ENCODE measurements at regions not wholly inside any gene's neighbourhood (a gene's known extent, or its start where the extent isn't known, plus 50 kb on each side); places are given as distances from the start of the nearest gene placed in this dataset.

DNA sequence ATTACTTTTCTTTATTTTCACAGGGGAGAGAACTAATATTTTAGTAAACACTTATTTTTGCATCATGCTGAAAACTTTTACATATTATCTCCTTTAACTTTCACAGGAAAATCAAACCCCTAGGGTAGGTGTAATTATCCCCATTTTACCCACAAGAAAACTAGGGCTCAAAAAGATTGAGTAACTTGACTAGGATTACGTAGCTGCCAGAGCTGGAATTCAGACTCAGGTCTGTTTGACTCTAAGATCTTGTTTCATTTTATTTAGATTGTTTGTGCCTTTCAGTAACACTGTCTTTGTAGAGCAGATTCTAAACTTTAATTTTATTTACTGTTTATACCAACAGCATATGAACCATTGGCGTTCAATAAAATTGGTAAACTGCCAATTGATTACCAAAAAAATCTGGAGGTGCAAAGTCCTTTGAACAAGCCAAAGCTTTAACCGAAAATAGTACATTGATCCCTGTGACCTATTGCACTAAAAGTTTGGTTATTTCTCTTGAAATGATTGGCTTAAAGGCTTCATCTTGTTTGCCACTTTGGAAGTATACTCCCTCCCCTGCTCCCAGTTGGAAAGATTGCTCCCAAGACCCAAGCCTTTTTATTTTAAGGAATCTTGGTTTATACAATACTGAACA, 71.0 kb upstream of the WDR26 start:
- DNase-seq (ENCODE audit: low spot score): no peak

DNA sequence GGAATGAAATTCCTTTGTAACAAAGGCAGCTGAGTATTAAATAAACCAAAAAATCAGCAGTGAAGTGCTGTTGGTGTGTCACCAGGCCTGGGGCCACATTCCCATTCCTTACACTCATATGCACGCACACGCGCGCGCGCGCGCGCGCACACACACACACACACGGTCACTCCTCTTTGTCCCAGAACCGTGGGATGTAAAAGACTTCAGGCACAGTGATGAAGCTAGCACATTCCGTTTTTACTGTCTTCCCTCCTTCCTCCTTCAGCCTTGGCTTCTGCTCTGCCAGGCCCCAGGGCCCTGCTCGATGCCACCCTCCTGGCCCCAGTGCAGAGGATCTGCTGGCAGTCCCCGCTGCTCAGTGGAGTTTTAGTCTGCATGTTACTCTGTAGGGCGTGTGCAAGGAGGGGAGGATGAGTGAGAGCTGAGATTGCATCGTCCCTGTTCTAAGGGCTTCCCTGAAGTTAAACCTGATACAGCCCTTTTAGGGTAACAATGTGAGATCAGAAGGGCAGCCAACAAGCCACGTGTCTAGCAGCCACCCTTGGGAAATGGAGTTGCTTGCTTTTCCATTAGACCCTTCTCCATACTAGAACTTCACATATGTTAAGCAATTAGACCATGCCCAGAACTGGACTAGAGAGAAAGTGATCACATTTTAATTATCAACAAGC, 71.7 kb upstream of the WDR26 start:
- no peak for DNase-seq (ENCODE audit: low spot score)

DNA sequence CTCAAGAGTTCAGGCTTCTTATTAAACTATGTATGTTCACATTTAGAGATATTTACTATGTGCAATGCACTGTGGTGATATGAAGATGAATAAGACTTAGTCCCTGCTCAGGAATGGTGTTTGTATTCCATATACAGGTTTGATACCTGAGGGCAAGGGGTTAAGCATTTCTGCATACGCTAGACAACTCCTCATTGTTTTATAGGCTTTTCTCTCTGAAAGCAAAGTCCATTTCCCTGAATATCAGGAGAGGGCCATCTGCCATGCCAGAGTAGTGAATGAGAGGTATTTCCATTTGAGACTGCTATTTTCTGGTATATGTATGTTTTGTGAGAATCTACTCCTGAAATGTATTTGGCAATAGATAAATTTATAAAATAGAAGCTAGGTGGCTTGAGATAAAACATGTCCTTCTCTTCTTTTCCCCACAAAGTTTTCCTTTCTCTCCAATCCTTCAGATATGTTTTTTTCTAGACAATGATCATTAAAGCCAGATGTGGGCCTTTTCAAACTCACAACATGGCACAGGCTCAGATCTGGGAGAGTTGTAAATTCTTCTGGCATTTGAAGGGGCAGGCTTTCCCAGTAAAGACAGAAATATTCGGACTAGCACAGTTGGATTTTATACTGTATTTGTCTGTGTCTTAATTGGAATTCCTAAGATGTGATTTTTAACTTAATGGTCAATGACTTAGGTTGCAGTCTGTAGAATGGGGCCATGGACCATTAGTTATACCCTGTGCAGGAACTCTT, 73.3 kb upstream of the WDR26 start:
- DNase-seq (ENCODE audit: low spot score): no peak

DNA sequence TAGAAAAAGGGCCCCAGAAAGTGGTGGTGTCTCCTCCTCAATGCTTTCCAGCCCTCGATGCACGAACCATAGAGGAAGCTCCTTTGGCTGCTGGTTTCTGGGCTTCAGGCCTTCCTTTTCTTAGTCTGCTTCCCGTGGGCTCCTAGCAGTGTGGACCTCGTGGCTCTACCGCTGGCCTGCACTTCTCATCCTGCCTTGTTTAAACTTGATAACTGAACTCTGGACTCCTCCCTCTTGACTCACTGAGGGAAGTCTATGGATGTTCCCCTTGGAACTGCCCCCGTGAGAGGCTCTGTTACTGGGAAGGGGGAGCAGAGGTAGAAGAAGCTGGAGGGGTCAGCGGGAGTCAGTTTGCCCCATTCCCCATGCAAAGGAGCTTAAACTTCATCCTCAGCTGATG, 75.3 kb upstream of the WDR26 start:
- no peak for DNase-seq (ENCODE audit: low spot score)

DNA sequence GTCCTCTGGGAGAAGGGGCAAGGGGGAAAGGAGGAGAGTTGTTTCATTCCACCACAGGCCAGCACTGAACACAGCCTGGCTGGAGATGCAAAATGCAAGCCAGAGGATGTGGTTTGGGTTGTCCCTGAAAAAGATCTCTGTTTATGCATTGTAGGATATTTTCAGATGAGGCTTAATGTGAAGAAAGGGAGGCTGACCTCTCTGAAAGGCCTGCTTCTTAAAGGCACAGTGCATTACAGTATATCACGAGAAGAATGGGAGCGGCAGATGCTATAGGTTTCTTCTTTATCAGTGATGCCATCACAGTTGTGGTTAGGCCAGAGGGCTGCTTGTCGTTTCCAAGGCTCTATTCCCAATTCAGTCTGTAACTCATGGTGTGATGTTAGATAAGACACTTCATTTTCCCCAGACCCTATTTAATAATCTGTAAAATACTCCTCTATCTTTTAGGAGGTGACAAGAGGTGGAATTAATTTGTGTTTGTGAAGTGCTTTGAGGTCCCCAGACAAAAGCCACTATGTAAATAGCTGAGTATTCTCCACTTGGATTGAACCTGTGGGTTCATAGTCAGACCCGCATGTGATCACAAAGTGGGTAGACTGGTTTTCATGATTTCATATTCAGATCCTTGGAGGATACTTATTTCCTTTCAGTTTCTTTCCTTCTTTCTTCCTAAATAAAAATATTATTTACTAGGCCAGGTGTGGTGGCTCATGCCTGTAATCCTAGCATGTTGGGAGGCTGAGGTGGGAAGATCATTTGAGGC, 76.5 kb upstream of the WDR26 start:
- DNase-seq (ENCODE audit: low spot score): no peak

DNA sequence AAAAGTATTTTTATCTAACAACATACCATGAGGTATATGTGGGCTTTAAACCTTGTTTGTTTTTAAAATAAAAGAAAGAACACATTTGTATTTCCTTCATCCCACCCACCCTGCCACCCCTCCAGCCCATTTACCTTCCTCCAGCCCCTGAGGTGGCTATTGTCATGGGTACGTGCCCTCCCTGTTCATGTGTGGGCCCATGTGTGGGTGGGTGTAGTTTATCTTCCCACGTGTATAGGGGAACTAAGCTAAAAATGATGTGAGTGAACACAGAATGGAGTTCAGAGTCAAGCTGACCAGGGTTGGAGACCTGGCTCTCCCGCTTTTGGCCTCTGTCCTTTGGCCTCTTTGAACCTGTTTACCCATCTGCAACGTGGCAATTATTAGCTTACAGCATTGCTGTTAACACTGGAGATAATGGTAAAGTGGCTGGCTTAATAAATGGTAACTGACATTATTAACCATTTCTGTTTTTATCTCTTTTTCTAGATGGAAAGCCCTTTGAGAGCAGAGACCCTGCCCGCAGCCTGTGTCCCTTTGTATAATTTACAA, 78.1 kb upstream of the WDR26 start:
- DNase-seq (ENCODE audit: low spot score): no peak

DNA sequence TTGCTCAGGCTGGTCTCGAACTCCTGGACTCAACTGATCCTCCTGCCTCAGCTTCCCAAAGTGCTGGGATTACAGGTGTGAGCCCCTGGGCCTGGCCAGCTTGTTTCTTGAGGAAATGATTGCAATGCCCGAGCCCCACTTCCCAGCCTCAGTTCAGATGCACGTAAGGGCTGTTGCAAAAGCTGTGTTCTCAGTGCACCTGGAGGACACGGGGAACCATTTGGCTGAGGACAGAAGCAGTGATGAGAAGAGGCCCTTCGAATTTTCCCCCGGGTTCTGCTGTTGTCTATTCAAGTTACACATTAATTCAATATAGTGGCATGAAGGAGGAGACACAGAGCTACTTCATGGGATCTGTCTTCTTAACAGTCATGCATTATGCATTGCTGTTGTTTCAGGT, 78.8 kb upstream of the WDR26 start:
- no peak for DNase-seq (ENCODE audit: low spot score)

DNA sequence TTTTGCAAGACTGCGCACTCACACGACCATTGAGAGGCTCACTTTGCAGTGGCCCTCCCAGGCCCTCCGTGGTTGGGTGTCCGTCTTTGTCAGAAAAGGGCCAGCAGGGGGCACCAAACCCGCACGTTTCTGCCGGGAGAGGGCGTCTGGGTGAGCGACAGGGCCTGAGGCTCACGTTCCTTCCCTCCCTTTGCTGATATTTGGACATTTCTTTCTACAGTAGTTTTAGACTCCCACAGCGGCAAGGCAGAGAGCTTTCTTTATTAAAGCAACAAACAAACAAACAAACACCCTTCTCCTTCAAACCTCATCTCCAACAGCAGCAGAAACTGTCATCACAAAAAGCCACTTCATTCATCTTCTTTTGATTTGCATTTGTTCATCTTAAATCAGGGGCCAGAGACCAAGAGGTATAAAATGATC, 79.2 kb upstream of the WDR26 start:
- peak; percentile 82 for DNase-seq (ENCODE audit: low spot score)

DNA sequence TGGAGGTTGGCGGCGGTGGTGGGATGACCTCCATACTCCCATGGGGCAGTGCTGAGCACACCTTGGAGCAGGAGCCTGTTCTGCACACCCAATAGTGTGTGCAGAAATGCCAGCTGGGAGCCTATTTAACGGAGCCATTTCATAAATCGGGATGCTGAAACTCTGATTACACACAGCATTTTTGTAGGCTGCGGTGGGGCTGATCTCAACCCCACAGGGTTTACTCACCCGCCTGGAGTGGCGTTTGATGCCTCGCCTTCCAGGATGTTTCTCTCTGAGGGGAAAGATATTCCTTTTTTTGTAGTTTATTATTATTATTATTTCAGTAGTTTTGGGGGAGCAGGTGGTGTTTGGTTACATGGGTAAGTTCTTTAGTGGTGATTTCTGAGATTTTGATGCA, 82.6 kb upstream of the WDR26 start:
- DNase-seq (ENCODE audit: low spot score): no peak

DNA sequence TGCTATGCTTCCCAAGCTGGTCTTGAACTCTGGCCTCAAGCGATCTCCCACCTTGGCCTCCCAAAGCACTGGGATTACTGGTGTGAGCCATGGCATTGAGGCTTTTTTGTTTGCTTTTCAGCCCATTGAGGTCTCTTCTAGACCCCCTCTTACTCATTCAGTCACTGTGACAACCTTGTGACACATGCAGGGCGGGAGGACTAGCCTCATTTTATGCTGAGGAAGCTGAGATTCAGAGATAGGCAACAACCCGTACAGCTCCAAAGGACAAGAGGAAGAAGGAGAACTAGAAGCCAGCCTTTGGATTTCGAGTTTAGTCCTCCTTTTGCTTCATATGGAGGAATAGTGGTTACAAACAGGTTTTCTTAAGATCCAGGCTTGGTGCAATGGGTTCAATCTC, 83.9 kb upstream of the WDR26 start:
- no peak for DNase-seq (ENCODE audit: low spot score)

DNA sequence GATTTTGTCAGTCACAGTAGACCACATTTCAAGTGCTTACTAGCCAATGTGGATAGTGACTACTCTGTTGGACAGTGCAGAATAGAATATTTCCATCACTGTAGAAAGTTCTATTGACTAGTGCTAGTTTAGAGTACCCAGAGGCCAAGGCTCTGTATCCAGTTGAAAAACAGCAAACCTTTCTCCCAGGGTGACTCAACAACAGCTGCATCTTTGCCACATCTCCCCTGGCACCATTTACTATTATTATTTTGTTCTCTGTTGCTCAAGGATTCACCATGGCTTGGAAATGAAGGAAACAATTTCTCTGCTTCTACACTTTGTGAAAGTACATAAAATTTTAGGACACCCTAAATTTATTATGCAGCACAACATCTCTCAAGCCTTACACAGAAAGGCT, 85.3 kb upstream of the WDR26 start:
- no peak for DNase-seq (ENCODE audit: low spot score)

DNA sequence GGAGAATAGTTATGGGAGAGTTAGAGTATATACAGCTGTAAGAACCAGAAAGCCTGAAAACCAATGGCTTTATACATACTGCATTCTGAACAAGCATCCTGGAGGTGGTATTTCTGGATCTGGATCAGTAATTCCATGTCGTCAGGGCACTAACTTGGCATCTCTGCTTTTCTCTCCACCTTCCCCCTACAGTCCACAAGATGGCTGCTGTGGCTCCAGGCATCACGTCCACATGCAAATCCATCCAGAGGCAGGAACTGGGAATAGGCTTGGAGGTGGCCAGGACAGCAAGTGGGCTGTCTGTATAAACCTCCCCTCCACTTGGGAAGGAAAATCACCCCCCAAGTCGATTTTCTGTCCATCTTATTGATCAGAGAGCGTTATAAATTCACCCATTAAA, 86.2 kb upstream of the WDR26 start:
- DNase-seq (ENCODE audit: low spot score): no peak

DNA sequence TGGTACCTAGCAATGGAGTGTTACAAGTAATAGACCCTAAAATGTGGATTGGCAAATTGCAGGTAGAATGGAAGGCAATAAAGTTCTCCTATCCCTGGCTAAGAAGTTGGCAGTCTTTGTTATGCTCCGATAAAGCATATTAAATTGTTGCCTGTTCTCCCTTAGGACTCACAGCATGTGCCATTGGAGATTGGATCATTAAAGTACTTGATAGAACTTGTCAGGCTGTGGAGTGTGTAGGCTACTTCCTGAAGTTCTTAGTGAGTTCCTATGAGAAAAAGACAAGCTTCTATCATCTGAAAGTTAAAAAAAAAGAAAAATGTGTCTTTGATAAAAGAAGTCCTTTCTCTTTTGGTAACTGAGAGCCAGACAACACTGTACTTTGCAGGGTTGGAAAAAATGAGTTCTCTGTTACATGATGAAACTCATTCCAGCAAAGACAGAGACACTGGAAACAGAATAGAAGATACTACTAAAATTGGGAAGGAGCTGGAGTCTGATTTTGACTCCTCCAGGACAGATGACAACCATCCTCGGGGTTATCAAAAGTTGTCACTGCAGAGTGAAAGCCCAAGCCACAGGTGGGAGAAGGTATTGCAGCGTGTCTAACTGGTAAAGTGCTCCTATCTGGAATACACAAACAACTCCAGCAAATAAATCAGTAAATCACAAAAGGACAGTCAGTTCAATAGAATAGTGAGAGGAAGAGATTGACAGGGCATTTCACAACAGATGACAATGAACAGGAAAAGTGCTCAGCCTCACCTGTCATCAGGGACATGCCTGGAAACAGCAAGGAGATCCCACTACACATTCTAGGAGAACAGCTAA, 87.5 kb upstream of the WDR26 start:
- DNase-seq (ENCODE audit: low spot score): no peak

DNA sequence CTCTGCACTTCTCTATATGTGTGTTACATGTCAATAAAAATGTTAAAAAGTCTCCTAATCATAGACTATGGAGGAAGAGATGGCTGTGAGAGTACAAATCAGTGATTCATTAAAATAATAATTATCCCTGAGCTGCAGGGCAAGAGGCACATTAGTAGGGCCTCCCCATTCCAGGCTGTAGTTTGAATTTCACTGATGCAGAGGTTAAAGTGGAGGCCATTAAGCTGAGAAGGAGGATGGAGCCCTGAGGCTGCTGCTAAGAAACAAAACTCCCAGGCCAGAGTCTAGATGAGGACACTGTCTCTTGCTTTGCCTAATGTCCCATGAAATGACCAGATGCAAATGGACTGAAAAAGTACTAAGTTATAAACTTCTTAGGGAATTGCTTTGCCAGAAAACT, 89.1 kb upstream of the WDR26 start:
- DNase-seq (ENCODE audit: low spot score): no peak

DNA sequence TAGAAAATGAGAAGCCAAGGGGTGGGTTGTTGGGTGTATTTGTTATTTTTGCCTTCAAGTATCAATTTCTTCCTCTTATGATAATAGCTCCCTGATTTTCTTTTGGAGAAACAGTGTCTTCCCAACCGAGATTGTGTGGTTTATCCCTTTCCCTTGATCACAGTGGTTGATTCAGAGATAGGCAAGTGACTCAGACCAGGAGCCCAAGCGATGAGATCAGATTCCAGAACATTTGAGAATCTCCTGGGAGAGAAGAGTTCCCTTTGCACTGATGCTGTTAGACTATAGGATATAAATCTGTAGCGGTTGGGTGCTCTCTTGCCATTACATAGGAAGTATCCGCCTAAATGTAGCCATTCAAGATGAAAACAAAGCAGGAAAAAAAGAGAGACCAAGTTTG, 90.1 kb upstream of the WDR26 start:
- DNase-seq (ENCODE audit: low spot score): no peak

DNA sequence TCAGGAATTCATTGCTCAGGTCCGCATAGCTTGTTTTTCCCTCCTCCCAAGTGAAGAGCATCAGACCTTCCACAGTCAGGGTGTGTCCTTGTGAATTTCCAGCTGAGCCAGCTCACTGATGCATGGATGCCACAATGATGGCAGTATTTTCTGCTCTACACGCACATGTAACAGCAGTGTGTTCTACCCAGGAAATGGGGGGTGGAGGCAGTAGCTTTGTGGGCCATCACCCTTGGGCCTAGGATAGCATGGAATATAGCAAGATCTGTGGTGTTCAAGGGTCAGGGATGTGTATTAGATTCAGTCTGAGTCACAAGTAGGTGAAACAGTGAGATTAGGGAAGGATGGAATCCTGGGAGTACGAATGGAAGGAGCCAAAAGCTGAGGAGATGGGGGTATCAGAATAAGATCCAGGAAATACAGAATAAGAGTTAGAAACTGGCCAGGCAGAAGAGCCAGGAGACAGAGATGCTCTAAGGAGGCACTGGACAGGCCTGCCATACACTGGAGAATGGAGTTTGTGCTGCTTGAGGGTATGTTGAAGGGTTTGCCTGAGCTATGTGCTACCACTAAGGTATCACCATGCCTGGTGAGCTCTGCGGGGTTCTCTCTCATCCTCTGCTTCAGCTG, 90.6 kb upstream of the CNIH3 start:
- no peak for DNase-seq (ENCODE audit: low spot score)

DNA sequence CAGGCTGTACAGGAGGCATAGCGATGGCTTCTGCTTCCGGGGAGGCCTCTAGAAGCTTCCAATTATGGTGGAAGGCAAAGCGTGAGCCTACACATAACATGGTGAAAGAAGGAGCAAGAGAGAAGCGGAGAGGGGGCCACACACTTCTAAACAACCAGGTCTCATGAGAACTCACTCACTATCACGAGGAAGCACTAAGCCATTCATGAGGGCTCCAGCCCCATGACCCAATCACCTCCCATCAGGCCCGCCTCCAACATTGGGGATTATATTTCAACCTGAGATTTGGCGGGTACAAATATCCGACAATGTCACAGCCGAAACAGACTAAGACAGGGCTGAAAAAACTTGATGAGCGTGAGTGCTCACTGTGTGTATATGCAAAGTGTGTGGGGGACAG, 89.3 kb upstream of the CNIH3 start:
- no peak for DNase-seq (ENCODE audit: low spot score)

DNA sequence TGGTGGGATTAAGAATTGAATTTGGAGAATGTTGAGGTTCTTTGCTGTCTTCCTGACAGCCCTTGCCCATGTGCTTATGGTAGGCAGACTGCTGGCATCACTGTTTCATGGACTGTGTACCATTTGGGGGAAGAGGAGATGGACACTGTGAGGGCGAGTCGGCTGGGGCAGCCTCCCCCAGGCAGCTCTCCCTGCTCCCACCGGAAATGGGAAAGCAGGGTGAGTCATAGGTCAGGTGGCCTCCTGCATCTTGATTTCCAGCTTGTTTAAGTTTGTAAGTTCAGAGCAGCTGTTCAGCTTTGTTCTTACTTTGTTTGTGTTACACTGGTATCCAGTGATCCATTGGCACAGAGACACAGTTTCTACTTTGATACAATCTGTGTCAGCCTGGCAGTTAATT, 87.2 kb upstream of the CNIH3 start:
- no peak for DNase-seq (ENCODE audit: low spot score)

DNA sequence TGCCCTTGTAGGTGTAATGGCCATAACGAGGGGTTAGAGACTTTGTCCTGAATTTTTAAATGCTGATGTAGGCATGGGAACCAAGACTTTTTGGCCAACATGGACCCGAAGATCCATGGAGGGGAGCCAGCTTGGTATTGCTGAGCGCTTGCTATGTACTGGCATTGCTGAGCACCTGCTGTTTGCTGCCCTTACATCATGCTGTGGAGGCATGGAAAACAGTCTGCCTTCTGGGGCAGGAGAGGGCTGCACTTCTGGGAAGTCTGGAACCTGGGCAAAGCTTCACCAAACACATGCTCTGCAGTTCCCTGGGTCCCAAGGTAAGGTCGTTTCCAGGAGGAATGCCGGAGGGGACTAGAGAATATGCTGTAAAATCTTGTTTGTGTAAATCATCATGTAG, 86.3 kb upstream of the CNIH3 start:
- DNase-seq (ENCODE audit: low spot score): no peak

DNA sequence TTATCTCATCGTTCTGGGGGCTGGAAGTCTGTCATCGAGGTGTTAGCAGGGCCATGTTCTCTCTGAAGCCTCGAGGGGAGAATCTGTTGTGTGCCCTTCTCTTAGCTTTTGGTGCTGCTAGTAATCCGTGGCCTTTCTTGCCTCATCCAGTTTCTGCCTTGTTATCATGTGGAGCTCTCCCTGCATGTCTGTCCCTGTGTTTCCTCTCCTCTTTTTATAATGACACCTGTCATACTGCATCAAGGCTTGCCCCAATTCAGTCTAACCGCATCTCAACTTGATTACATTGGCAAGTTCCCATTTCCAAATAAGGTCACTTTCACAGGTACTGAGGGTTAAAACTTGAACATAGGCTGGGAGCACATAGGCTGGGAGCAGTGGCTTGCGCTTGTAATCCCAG, 82.6 kb upstream of the CNIH3 start:
- no peak for DNase-seq (ENCODE audit: low spot score)

DNA sequence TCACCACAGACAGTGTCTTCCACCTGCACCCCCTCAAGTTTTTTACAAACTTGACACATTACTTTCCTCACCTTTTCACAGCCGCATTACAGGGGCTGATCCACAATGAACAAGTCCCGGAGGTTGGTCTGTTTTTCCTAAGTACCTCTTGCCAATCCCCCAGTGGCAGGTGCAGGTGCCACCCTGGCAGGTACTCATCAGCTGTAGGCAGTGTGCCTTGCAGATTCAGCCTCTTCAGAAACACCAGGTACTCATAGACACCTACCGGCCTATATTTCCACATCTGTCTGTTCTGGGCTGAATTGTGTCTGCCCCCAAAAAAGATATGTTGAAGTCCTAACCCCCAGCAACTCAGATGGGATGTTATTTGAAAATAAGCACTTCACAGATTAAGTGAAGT, 81.4 kb upstream of the CNIH3 start:
- no peak for DNase-seq (ENCODE audit: low spot score)
